T1000 (cell line): ENCODE measurements at regions not wholly inside any gene's neighbourhood (a gene's known extent, or its start where the extent isn't known, plus 50 kb on each side); places are given as distances from the start of the nearest gene placed in this dataset.
A peak's percentile ranks its signal among the peaks of the same experiment; 100 is the strongest.
"Not testable (repeated sequence)": the region's sequence is repeated elsewhere in the genome, so short reads cannot be mapped to it uniquely, and the experiment has no call there.

Experiments
- DNase-seq: peaks from one replicate; lab custom pipeline; 2025; ENCODE audit warnings: mixed read lengths; lab: John Stamatoyannopoulos, UW

GRCh38 chr9:115543511-115543910 lies 425.6 kb upstream of the TNC start:
- DNase-seq: no peak

- DNase-seq: no peak
These were observed 430.8 kb upstream of the TNC start for GRCh38 chr9:115548609-115549260.

GRCh38 chr9:115551396-115551795 lies 433.4 kb upstream of the TNC start:
- no peak for DNase-seq

GRCh38 chr9:115553060-115553773 lies 435.3 kb upstream of the TNC start:
- no peak for DNase-seq

- DNase-seq: no peak
These were observed 438.5 kb upstream of the TNC start for GRCh38 chr9:115556432-115556831.

- no peak for DNase-seq
These were observed 457.2 kb upstream of the TNC start for GRCh38 chr9:115575147-115575546.

GRCh38 chr9:115585458-115585857 lies 467.5 kb upstream of the TNC start:
- DNase-seq: not testable (repeated sequence)

- DNase-seq: no peak
These were observed 469.4 kb upstream of the TNC start for GRCh38 chr9:115587310-115587709.

GRCh38 chr9:115590011-115590410 lies 472.1 kb upstream of the TNC start:
- DNase-seq: peak; percentile 34

- DNase-seq: peak; percentile 72
These were observed 473.6 kb upstream of the TNC start for GRCh38 chr9:115591584-115591984.

GRCh38 chr9:115593587-115594091 lies 475.7 kb upstream of the TNC start:
- peak; percentile 14 for DNase-seq

- no peak for DNase-seq
These were observed 476.6 kb upstream of the TNC start for GRCh38 chr9:115594557-115594956.

GRCh38 chr9:115596021-115596745 lies 478.2 kb upstream of the TNC start:
- no peak for DNase-seq

GRCh38 chr9:115596746-115597080 lies 478.8 kb upstream of the TNC start:
- DNase-seq: no peak

- no peak for DNase-seq
These were observed 479.5 kb upstream of the TNC start for GRCh38 chr9:115597330-115597895.

GRCh38 chr9:115598751-115599150 lies 480.8 kb upstream of the TNC start:
- no peak for DNase-seq

GRCh38 chr9:115599898-115600297 lies 481.9 kb upstream of the TNC start:
- no peak for DNase-seq

GRCh38 chr9:115601434-115601833 lies 483.5 kb upstream of the TNC start:
- no peak for DNase-seq

GRCh38 chr9:115604831-115605483 lies 487.0 kb upstream of the TNC start:
- peak; percentile 60 for DNase-seq

- no peak for DNase-seq
These were observed 488.9 kb upstream of the TNC start for GRCh38 chr9:115606838-115607237.

GRCh38 chr9:115614326-115614999 lies 496.5 kb upstream of the TNC start:
- no peak for DNase-seq

- DNase-seq: no peak
These were observed 497.0 kb upstream of the TNC start for GRCh38 chr9:115615000-115615401.
